ENCODE measurements at regions not wholly inside any gene's neighbourhood (a gene's known extent, or its start where the extent isn't known, plus 50 kb on each side); places are given as distances from the start of the nearest gene placed in this dataset.
A peak's percentile ranks its signal among the peaks of the same experiment; 100 is the strongest.

GRCh38 chr9:89806371-89807100 is 201.7 kb downstream of the GADD45G start:
- Histone ChIP-seq H3K9me3 (ENCODE audit: severe bottlenecking) (no peaks in the 10 kb centered on the region), H3K4me1 (ENCODE audit: insufficient read depth, poor library complexity, severe bottlenecking) (no peaks in the 10 kb centered on the region), H3K4me3 (ENCODE audit: severe bottlenecking) (no peak overlapping the region), H3K27me3 (ENCODE audit: insufficient read depth, poor library complexity, severe bottlenecking) (peaks cover 5% of the 10 kb centered on the region), H3K36me3 (ENCODE audit: low read depth) (no peaks in the 10 kb centered on the region), H3K27ac (ENCODE audit: poor library complexity, severe bottlenecking) (no peak overlapping the region)
- DNase-seq (ENCODE audit: low spot score) (no peak), ATAC-seq (ENCODE audit: low read depth) (peak; percentile 67; the same call in 1 of the 3 replicates)
- no peak for TF ChIP-seq CTCF (IDR thresholded peaks at IDR 0.05; ENCODE audit: poor library complexity, severe bottlenecking)

- Histone ChIP-seq H3K36me3 (ENCODE audit: low read depth) (no peaks in the 10 kb centered on the region), H3K27ac (ENCODE audit: poor library complexity, severe bottlenecking) (no peak overlapping the region), H3K9me3 (ENCODE audit: severe bottlenecking) (no peaks in the 10 kb centered on the region), H3K4me1 (ENCODE audit: insufficient read depth, poor library complexity, severe bottlenecking) (no peaks in the 10 kb centered on the region), H3K27me3 (ENCODE audit: insufficient read depth, poor library complexity, severe bottlenecking) (peaks cover 5% of the 10 kb centered on the region), H3K4me3 (ENCODE audit: severe bottlenecking) (no peak overlapping the region)
- DNase-seq (ENCODE audit: low spot score) (no peak), ATAC-seq (ENCODE audit: low read depth) (no peak)
- no peak for TF ChIP-seq CTCF (IDR thresholded peaks at IDR 0.05; ENCODE audit: poor library complexity, severe bottlenecking)
These were observed 202.2 kb downstream of the GADD45G start for GRCh38 chr9:89807101-89807395.

- H3K9me3 ChIP-seq (ENCODE audit: severe bottlenecking): no peaks in the 10 kb centered on the region
- DNase-seq (ENCODE audit: low spot score) (no peak), ATAC-seq (ENCODE audit: low read depth) (no peak)
- H3K27ac ChIP-seq (ENCODE audit: poor library complexity, severe bottlenecking): no peak overlapping the region
- no peaks in the 10 kb centered on the region for H3K4me1 ChIP-seq (ENCODE audit: insufficient read depth, poor library complexity, severe bottlenecking)
- no peak for TF ChIP-seq CTCF (IDR thresholded peaks at IDR 0.05; ENCODE audit: poor library complexity, severe bottlenecking)
- no peaks in the 10 kb centered on the region for H3K36me3 ChIP-seq (ENCODE audit: low read depth)
- peaks cover 5% of the 10 kb centered on the region for H3K27me3 ChIP-seq (ENCODE audit: insufficient read depth, poor library complexity, severe bottlenecking)
- H3K4me3 ChIP-seq (ENCODE audit: severe bottlenecking): no peak overlapping the region
These were observed 202.9 kb downstream of the GADD45G start for GRCh38 chr9:89807682-89808075.

GRCh38 chr9:89808076-89808755 is 203.4 kb downstream of the GADD45G start:
- Histone ChIP-seq H3K27ac (ENCODE audit: poor library complexity, severe bottlenecking) (no peak overlapping the region), H3K27me3 (ENCODE audit: insufficient read depth, poor library complexity, severe bottlenecking) (peaks cover 5% of the 10 kb centered on the region), H3K4me1 (ENCODE audit: insufficient read depth, poor library complexity, severe bottlenecking) (no peaks in the 10 kb centered on the region), H3K36me3 (ENCODE audit: low read depth) (no peaks in the 10 kb centered on the region), H3K9me3 (ENCODE audit: severe bottlenecking) (no peaks in the 10 kb centered on the region), H3K4me3 (ENCODE audit: severe bottlenecking) (no peak overlapping the region)
- no peak for TF ChIP-seq CTCF (IDR thresholded peaks at IDR 0.05; ENCODE audit: poor library complexity, severe bottlenecking)
- DNase-seq (ENCODE audit: low spot score): no peak
- ATAC-seq (ENCODE audit: low read depth): no peak

- Histone ChIP-seq H3K4me1 (ENCODE audit: insufficient read depth, poor library complexity, severe bottlenecking) (no peaks in the 10 kb centered on the region), H3K27me3 (ENCODE audit: insufficient read depth, poor library complexity, severe bottlenecking) (peaks cover 5% of the 10 kb centered on the region), H3K27ac (ENCODE audit: poor library complexity, severe bottlenecking) (no peak overlapping the region), H3K4me3 (ENCODE audit: severe bottlenecking) (no peak overlapping the region), H3K9me3 (ENCODE audit: severe bottlenecking) (no peaks in the 10 kb centered on the region), H3K36me3 (ENCODE audit: low read depth) (no peaks in the 10 kb centered on the region)
- ATAC-seq (ENCODE audit: low read depth) (no peak), DNase-seq (ENCODE audit: low spot score) (no peak)
- no peak for TF ChIP-seq CTCF (IDR thresholded peaks at IDR 0.05; ENCODE audit: poor library complexity, severe bottlenecking)
These were observed 204.0 kb downstream of the GADD45G start for GRCh38 chr9:89808756-89809181.
